HuH-7.5 (cell line): ENCODE measurements at regions not wholly inside any gene's neighbourhood (a gene's known extent, or its start where the extent isn't known, plus 50 kb on each side); places are given as distances from the start of the nearest gene placed in this dataset.
A peak's percentile ranks its signal among the peaks of the same experiment; 100 is the strongest.

Source experiments
- DNase-seq: peaks from one replicate; pipeline ENCODE4 v3.0.0; 2011; ENCODE audit warnings: low spot score

GRCh38 chr20:1790386-1790785, 104.8 kb upstream of the SIRPA start:
- no peak for DNase-seq

GRCh38 chr20:1788044-1788443, 107.2 kb upstream of the SIRPA start:
- no peak for DNase-seq

- DNase-seq = no peak
These were observed 108.7 kb upstream of the SIRPA start for GRCh38 chr20:1786486-1786885.

- DNase-seq = no peak
These were observed 110.6 kb upstream of the SIRPA start for GRCh38 chr20:1784586-1784985.

- DNase-seq = no peak
These were observed 112.0 kb upstream of the SIRPA start for GRCh38 chr20:1783245-1783644.

- DNase-seq = no peak
These were observed 113.0 kb upstream of the SIRPA start for GRCh38 chr20:1782181-1782580.

GRCh38 chr20:1779567-1779966, 115.6 kb upstream of the SIRPA start:
- no peak for DNase-seq

GRCh38 chr20:1778338-1778737, 116.9 kb upstream of the SIRPA start:
- no peak for DNase-seq

GRCh38 chr20:1777476-1777820, 117.8 kb upstream of the SIRPA start:
- no peak for DNase-seq

GRCh38 chr20:1776681-1777475, 118.3 kb upstream of the SIRPA start:
- peak; percentile 51 for DNase-seq

- DNase-seq = no peak
These were observed 117.5 kb upstream of the SIRPG start for GRCh38 chr20:1775117-1775516.

- no peak for DNase-seq
These were observed 116.9 kb upstream of the SIRPG start for GRCh38 chr20:1774479-1774878.

GRCh38 chr20:1773816-1774215, 116.2 kb upstream of the SIRPG start:
- no peak for DNase-seq

- DNase-seq = no peak
These were observed 111.9 kb upstream of the SIRPG start for GRCh38 chr20:1769491-1769890.

GRCh38 chr20:1766731-1767130, 109.2 kb upstream of the SIRPG start:
- DNase-seq = no peak

- peak; percentile 42 for DNase-seq
These were observed 106.8 kb upstream of the SIRPG start for GRCh38 chr20:1764136-1765033.

- DNase-seq = no peak
These were observed 104.0 kb upstream of the SIRPG start for GRCh38 chr20:1761598-1761997.

- no peak for DNase-seq
These were observed 103.5 kb upstream of the SIRPG start for GRCh38 chr20:1761116-1761515.

- DNase-seq = no peak
These were observed 101.2 kb upstream of the SIRPG start for GRCh38 chr20:1758765-1759164.

- DNase-seq = no peak
These were observed 100.3 kb upstream of the SIRPG start for GRCh38 chr20:1757606-1758512.

GRCh38 chr20:1757072-1757471, 99.5 kb upstream of the SIRPG start:
- DNase-seq = no peak

GRCh38 chr20:1754749-1755148, 97.2 kb upstream of the SIRPG start:
- no peak for DNase-seq
